ENCODE measurements at regions not wholly inside any gene's neighbourhood (a gene's known extent, or its start where the extent isn't known, plus 50 kb on each side); places are given as distances from the start of the nearest gene placed in this dataset.

GRCh38 chr16:87076331-87076949, 240.8 kb downstream of the C16orf95 start:
- ChIA-PET POLR2A (no interaction called here), CTCF (interaction anchor here (1.2 kb wide), 1 partner anchor 14 kb away, joined by 5 read pairs; no protein-coding TSS in a partner anchor)
- DNase-seq (no peak), ATAC-seq (ENCODE audit: low read depth) (no peak)
- intact Hi-C loops (cut with micrococcal nuclease): loop anchor here (5.0 kb wide), 1 partner anchor 499 kb away; the partner anchor contains the start of gene FOXL1
- H3K4me1 Mint-ChIP-seq: peaks cover 6% of the 10 kb centered on the region
- peaks cover 17% of the 10 kb centered on the region for H3K9me3 Mint-ChIP-seq
- H3K27ac Mint-ChIP-seq: no peak overlapping the region
- no peak overlapping the region for H3K4me3 Mint-ChIP-seq
- no peak for TF ChIP-seq CTCF (IDR thresholded peaks at IDR 0.05)
- H3K36me3 Mint-ChIP-seq (ENCODE audit: low read depth): no peaks in the 10 kb centered on the region
- H3K27me3 Mint-ChIP-seq: peaks cover 2% of the 10 kb centered on the region

- ATAC-seq (ENCODE audit: low read depth) (peak; percentile 52), DNase-seq (no peak)
- H3K9me3 Mint-ChIP-seq: peaks cover 19% of the 10 kb centered on the region
- H3K27ac Mint-ChIP-seq: no peak overlapping the region
- ChIA-PET CTCF (no interaction called here), POLR2A (no interaction called here)
- no peaks in the 10 kb centered on the region for H3K36me3 Mint-ChIP-seq (ENCODE audit: low read depth)
- TF ChIP-seq CTCF (IDR thresholded peaks at IDR 0.05): no peak
- H3K4me3 Mint-ChIP-seq: no peak overlapping the region
- H3K4me1 Mint-ChIP-seq: peaks cover 6% of the 10 kb centered on the region
- intact Hi-C loops (cut with micrococcal nuclease): loop anchor here (1.0 to 5.0 kb wide), 2 partner anchors 500 to 514 kb away; partner anchors contain the start of gene FOXL1
- H3K27me3 Mint-ChIP-seq: peaks cover 2% of the 10 kb centered on the region
Observed at GRCh38 chr16:87076950-87077749, 240.0 kb downstream of the C16orf95 start.

- ChIA-PET POLR2A (no interaction called here), CTCF (no interaction called here)
- ATAC-seq (ENCODE audit: low read depth) (no peak), DNase-seq (no peak)
- intact Hi-C loops (cut with micrococcal nuclease): loop anchor here (1.0 to 5.0 kb wide), 2 partner anchors 500 to 514 kb away; partner anchors contain the start of gene FOXL1
- Mint-ChIP-seq H3K4me3 (no peak overlapping the region), H3K36me3 (ENCODE audit: low read depth) (no peaks in the 10 kb centered on the region), H3K9me3 (peaks cover 19% of the 10 kb centered on the region), H3K4me1 (peaks cover 6% of the 10 kb centered on the region), H3K27ac (no peak overlapping the region), H3K27me3 (peaks cover 2% of the 10 kb centered on the region)
- TF ChIP-seq CTCF (IDR thresholded peaks at IDR 0.05): no peak
Observed at GRCh38 chr16:87077750-87078127, 239.5 kb downstream of the C16orf95 start.

GRCh38 chr16:87080571-87081167, 236.5 kb downstream of the C16orf95 start:
- H3K36me3 Mint-ChIP-seq (ENCODE audit: low read depth): no peaks in the 10 kb centered on the region
- TF ChIP-seq CTCF (IDR thresholded peaks at IDR 0.05): no peak
- DNase-seq (no peak), ATAC-seq (ENCODE audit: low read depth) (no peak)
- intact Hi-C loops (cut with micrococcal nuclease): no loop called here
- H3K4me1 Mint-ChIP-seq: no peaks in the 10 kb centered on the region
- peaks cover 6% of the 10 kb centered on the region for H3K27me3 Mint-ChIP-seq
- no peak overlapping the region for H3K4me3 Mint-ChIP-seq
- ChIA-PET CTCF (no interaction called here), POLR2A (no interaction called here)
- no peak overlapping the region for H3K27ac Mint-ChIP-seq
- peaks cover 27% of the 10 kb centered on the region for H3K9me3 Mint-ChIP-seq

GRCh38 chr16:87085441-87085840, 231.8 kb downstream of the C16orf95 start:
- no peak for ATAC-seq (ENCODE audit: low read depth)
- intact Hi-C loops (cut with micrococcal nuclease): no loop called here
- no peak overlapping the region for H3K4me3 Mint-ChIP-seq
- no peak for TF ChIP-seq CTCF (IDR thresholded peaks at IDR 0.05)
- H3K27me3 Mint-ChIP-seq: peaks cover 3% of the 10 kb centered on the region
- POLR2A ChIA-PET: no interaction called here
- H3K36me3 Mint-ChIP-seq (ENCODE audit: low read depth): no peaks in the 10 kb centered on the region
- no peaks in the 10 kb centered on the region for H3K4me1 Mint-ChIP-seq
- no peak for DNase-seq
- CTCF ChIA-PET: no interaction called here
- H3K9me3 Mint-ChIP-seq: peaks cover 16% of the 10 kb centered on the region
- no peak overlapping the region for H3K27ac Mint-ChIP-seq

Data from activated B cell treated with CpG ODN at 0.5 μM for 24 hours (primary cell).